IMR-90 (cell line): ENCODE measurements at regions not wholly inside any gene's neighbourhood (a gene's known extent, or its start where the extent isn't known, plus 50 kb on each side); places are given as distances from the start of the nearest gene placed in this dataset.

Source experiments
- ATAC-seq: fragments of 200-7000 bp; cut with Tn5 transposase; 2 replicates; pipeline ENCODE4 v1.9.1; 2020; ENCODE audit warnings: low read depth, mild to moderate bottlenecking, moderate library complexity
- BruUV-seq: library from RNA; stranded (reverse); fragments of 400-500 nt; replicated peaks from 2 replicates; lab custom pipeline; 2021; lab: Mats Ljungman, UMichigan
- CTCF ChIA-PET: fragments of 300-600 bp; formaldehyde crosslinking; extraction: SDS; loops from one replicate; lab custom pipeline; 2021; ENCODE audit warnings: antibody characterized with exemption; lab: Yijun Ruan, JAX
- POLR2A ChIA-PET: fragments of 300-600 bp; sonication (Branson Sonifier 250); formaldehyde crosslinking; loops from one replicate; lab custom pipeline; 2022; ENCODE audit warnings: antibody characterized with exemption; ENCODE audit not compliant: unreplicated experiment; lab: Charles Lee
- DNase-seq: peaks from one replicate; pipeline ENCODE4 v3.0.0; 2013
- H2AFZ ChIP-seq: replicated peaks from 2 replicates; pipeline ENCODE3; 2013; ENCODE audit warnings: low read length, mild to moderate bottlenecking; ENCODE audit not compliant: poor library complexity
- H2AK5ac ChIP-seq: 2 replicates; pipeline ENCODE4 v1.6.1; 2013; ENCODE audit warnings: low read depth, low read length, inconsistent platforms
- H2AK9ac ChIP-seq: replicated peaks from 2 replicates; pipeline ENCODE3; 2013; ENCODE audit warnings: mild to moderate bottlenecking, low read depth, low read length, moderate library complexity; ENCODE audit not compliant: poor library complexity
- H2BK120ac ChIP-seq: 2 replicates; pipeline ENCODE4 v1.6.1; 2013; ENCODE audit warnings: low read depth, low read length, inconsistent platforms
- H2BK15ac ChIP-seq: 3 replicates; pipeline ENCODE4 v1.6.1; 2013; ENCODE audit warnings: low read depth, low read length, inconsistent platforms
- H2BK20ac ChIP-seq: 2 replicates; pipeline ENCODE4 v1.6.1; 2013; ENCODE audit warnings: low read depth, mild to moderate bottlenecking, inconsistent platforms, low read length, moderate library complexity
- H2BK5ac ChIP-seq: 2 replicates; pipeline ENCODE4 v1.6.1; 2013; ENCODE audit warnings: mild to moderate bottlenecking, low read depth, low read length, inconsistent platforms; ENCODE audit not compliant: poor library complexity, severe bottlenecking
- H3K14ac ChIP-seq: replicated peaks from 2 replicates; pipeline ENCODE4 v1.6.1; 2013; ENCODE audit warnings: low read depth, low read length, inconsistent platforms
- H3K18ac ChIP-seq: 2 replicates; pipeline ENCODE4 v1.6.1; 2013; ENCODE audit warnings: low read depth, low read length, control low read depth
- H3K23ac ChIP-seq: 2 replicates; pipeline ENCODE4 v1.6.1; 2013; ENCODE audit warnings: low read depth, low read length, inconsistent platforms
- H3K27ac ChIP-seq: 2 replicates; pipeline ENCODE4 v1.5.1; 2013; ENCODE audit warnings: mild to moderate bottlenecking, control low read depth, low read length; ENCODE audit not compliant: insufficient read depth
- H3K27me3 ChIP-seq: 2 replicates; pipeline ENCODE4 v1.6.1; 2013; ENCODE audit warnings: low read length; ENCODE audit not compliant: control insufficient read depth, insufficient read depth
- H3K36me3 ChIP-seq: 2 replicates; pipeline ENCODE4 v1.6.1; 2013; ENCODE audit warnings: low read length, mixed read lengths; ENCODE audit not compliant: control insufficient read depth, insufficient read depth
- H3K4ac ChIP-seq: 2 replicates; pipeline ENCODE4 v1.6.1; 2013; ENCODE audit warnings: low read depth, low read length, inconsistent platforms
- H3K4me1 ChIP-seq: 2 replicates; pipeline ENCODE4 v1.6.1; 2013; ENCODE audit warnings: low read length, mixed read lengths; ENCODE audit not compliant: control insufficient read depth, insufficient read depth
- H3K4me2 ChIP-seq: 2 replicates; pipeline ENCODE4 v1.6.1; 2013; ENCODE audit warnings: low read depth, mild to moderate bottlenecking, control low read depth, low read length, moderate library complexity
- H3K4me3 ChIP-seq: 2 replicates; pipeline ENCODE4 v1.5.1; 2013; ENCODE audit warnings: low read depth, mild to moderate bottlenecking, control low read depth, low read length, moderate library complexity; ENCODE audit not compliant: insufficient read depth
- H3K56ac ChIP-seq: 2 replicates; pipeline ENCODE4 v1.6.1; 2013; ENCODE audit warnings: low read length, inconsistent platforms; ENCODE audit not compliant: insufficient read depth; ENCODE audit errors: extremely low read depth
- H3K79me1 ChIP-seq, 2 experiments: 2 replicates each; pipeline ENCODE4 v1.6.1; 2013; ENCODE audit warnings: low read length in 2 of 2, inconsistent platforms in 1 of 2, low read depth in 1 of 2
- H3K9ac ChIP-seq: 2 replicates; pipeline ENCODE4 v1.6.1; 2013; ENCODE audit warnings: low read depth, low read length, control low read depth
- H3K9me1 ChIP-seq: 2 replicates; pipeline ENCODE4 v1.6.1; 2013; ENCODE audit warnings: low read length, inconsistent platforms; ENCODE audit not compliant: insufficient read depth
- H3K9me3 ChIP-seq: 2 replicates; pipeline ENCODE4 v1.6.1; 2013; ENCODE audit warnings: low read length; ENCODE audit not compliant: control insufficient read depth, insufficient read depth
- H4K20me1 ChIP-seq: 2 replicates; pipeline ENCODE4 v1.6.1; 2013; ENCODE audit warnings: low read length, inconsistent platforms; ENCODE audit not compliant: insufficient read depth
- H4K5ac ChIP-seq: 2 replicates; pipeline ENCODE4 v1.6.1; 2013; ENCODE audit warnings: mild to moderate bottlenecking, low read depth, low read length, control low read depth
- H4K8ac ChIP-seq, 2 experiments: 2 replicates each; pipeline ENCODE4 v1.6.1; 2013; ENCODE audit warnings: low read depth in 2 of 2, low read length in 2 of 2, control low read depth in 1 of 2, inconsistent platforms in 1 of 2
- H4K91ac ChIP-seq: 2 replicates; pipeline ENCODE4 v1.6.1; 2013; ENCODE audit warnings: low read depth, low read length, inconsistent platforms; ENCODE audit not compliant: insufficient read depth
- BHLHE40 ChIP-seq: fragments of 150-350 bp; IDR thresholded peaks from 2 replicates; pipeline ENCODE4 v1.6.1; 2016; ENCODE audit warnings: mild to moderate bottlenecking, low read depth, low read length
- CEBPB ChIP-seq: IDR thresholded peaks from 2 replicates; pipeline ENCODE4 v1.6.1; 2012; ENCODE audit warnings: low read depth, low read length, improper control_type of control experiment
- CHD1 ChIP-seq: IDR thresholded peaks from 2 replicates; pipeline ENCODE4 v1.6.1; 2012; ENCODE audit warnings: low read depth, low read length, improper control_type of control experiment
- FOS ChIP-seq: fragments of 150-350 bp; IDR thresholded peaks from 2 replicates; pipeline ENCODE4 v1.6.1; 2016; ENCODE audit warnings: low read depth, low read length
- MAFK ChIP-seq: IDR thresholded peaks from 2 replicates; pipeline ENCODE4 v1.6.1; 2012; ENCODE audit warnings: low read depth, low read length, improper control_type of control experiment
- MAZ ChIP-seq: IDR thresholded peaks from 2 replicates; pipeline ENCODE4 v1.6.1; 2012; ENCODE audit warnings: low read depth, mild to moderate bottlenecking, low read length, improper control_type of control experiment, moderate library complexity, borderline replicate concordance
- MXI1 ChIP-seq: IDR thresholded peaks from 2 replicates; pipeline ENCODE4 v1.6.1; 2012; ENCODE audit warnings: low read depth, mild to moderate bottlenecking, low read length, moderate library complexity, borderline replicate concordance
- NFE2L2 ChIP-seq: fragments of 150-350 bp; IDR thresholded peaks from 2 replicates; pipeline ENCODE4 v1.6.1; 2016; ENCODE audit warnings: low read depth, mild to moderate bottlenecking, low read length
- POLR2A ChIP-seq: IDR thresholded peaks from 2 replicates; pipeline ENCODE4 v1.6.1; 2012; ENCODE audit warnings: mild to moderate bottlenecking, low read depth, low read length
- RAD21 ChIP-seq: IDR thresholded peaks from 2 replicates; pipeline ENCODE4 v1.6.1; 2012; ENCODE audit warnings: low read length, improper control_type of control experiment
- RCOR1 ChIP-seq: IDR thresholded peaks from 2 replicates; pipeline ENCODE4 v1.6.1; 2012; ENCODE audit warnings: mild to moderate bottlenecking, low read length, improper control_type of control experiment; ENCODE audit not compliant: insufficient replicate concordance
- RFX5 ChIP-seq: IDR thresholded peaks from 2 replicates; pipeline ENCODE4 v1.8.0; 2012; ENCODE audit warnings: low read depth, mild to moderate bottlenecking, low read length, moderate library complexity
- SMC3 ChIP-seq: fragments of 150-350 bp; IDR thresholded peaks from 2 replicates; pipeline ENCODE4 v1.6.1; 2016; ENCODE audit warnings: low read depth, mild to moderate bottlenecking, antibody characterized with exemption, low read length, moderate library complexity
- USF2 ChIP-seq: fragments of 150-350 bp; IDR thresholded peaks from 2 replicates; pipeline ENCODE4 v1.6.1; 2017; ENCODE audit warnings: mild to moderate bottlenecking, antibody characterized with exemption, low read length, low read depth
- WGBS, 2 experiments: methylation state at CpG; one replicate each; pipeline versions ENCODE4 v1.1.5 to v1.1.7; 2013; ENCODE audit warnings: missing lambda C conversion rate in 2 of 2; ENCODE audit not compliant: insufficient read length in 1 of 2; ENCODE audit errors: extremely low coverage in 2 of 2; 5-methylcytosine and 5-hydroxymethylcytosine counted together
- dilution Hi-C: fragments of 300-500 bp; cut with HindIII; formaldehyde crosslinking; loops from one replicate; pipeline ENCODE4 v1.14.3; 2018; ENCODE audit warnings: low sequenced_read_pairs; ENCODE audit not compliant: unreplicated experiment
- in situ Hi-C: fragments of 300-500 bp; cut with MboI; formaldehyde crosslinking; loops from 3 replicates; pipeline ENCODE4 v1.14.3; 2019; ENCODE audit warnings: low sequenced_read_pairs, inconsistent platforms, mixed read lengths
- intact Hi-C: fragments of 100-400 bp; cut with micrococcal nuclease; formaldehyde crosslinking; loops from 2 replicates; pipeline ENCODE4 v1.10.0; 2022
- TF ChIP-seq, protein P1 (sequence below): fragments of 150-350 bp; IDR thresholded peaks from 2 replicates; pipeline ENCODE4 v1.6.1; 2016; ENCODE audit warnings: low read depth, mild to moderate bottlenecking, low read length, moderate library complexity, borderline replicate concordance
- TF ChIP-seq, protein P2 (sequence below): conservative IDR thresholded peaks from 2 replicates; pipeline ENCODE4 v1.5.1; 2012; ENCODE audit warnings: mild to moderate bottlenecking, low read depth, low read length, improper control_type of control experiment

DNA sequence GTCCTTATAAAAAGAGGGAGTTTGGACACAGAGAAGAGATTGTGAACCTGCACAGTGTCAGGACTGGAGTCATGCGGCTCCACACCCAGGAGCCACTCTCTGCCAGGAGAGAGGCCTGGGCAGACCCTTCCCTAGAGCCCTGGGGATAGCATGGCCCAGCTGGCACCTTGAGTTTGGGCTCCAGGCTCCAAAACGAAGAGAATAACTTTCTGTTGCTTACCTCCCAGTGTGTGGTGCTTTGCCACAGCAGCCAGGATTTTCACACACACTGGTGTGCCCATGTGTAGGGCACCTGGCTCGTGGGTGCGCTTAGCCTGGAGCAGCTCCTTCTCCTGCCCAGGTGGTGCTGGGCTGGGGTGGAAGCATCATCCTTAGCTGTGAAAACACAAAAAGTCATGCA, 344.3 kb downstream of the TEX29 start:
- Histone ChIP-seq H3K9me1 (no peaks in the 10 kb centered on the region), H4K5ac (no peak overlapping the region), H2BK15ac (no peak overlapping the region), H3K79me1 (no peaks in the 10 kb centered on the region), H3K18ac (no peak overlapping the region), H3K56ac (no peak overlapping the region), H4K8ac (no peak overlapping the region), H3K14ac (no peak overlapping the region), H4K20me1 (no peaks in the 10 kb centered on the region), H3K4me3 (no peak overlapping the region), H2AK9ac (no peak overlapping the region), H3K9me3 (peaks cover 46% of the 10 kb centered on the region), H2BK20ac (no peak overlapping the region), H3K9ac (no peak overlapping the region), H4K91ac (no peak overlapping the region), H3K27ac (no peak overlapping the region), H3K4ac (no peak overlapping the region), H3K4me2 (no peak overlapping the region), H3K4me1 (no peaks in the 10 kb centered on the region), H3K36me3 (no peaks in the 10 kb centered on the region), H2AFZ (no peak overlapping the region), H3K27me3 (no peaks in the 10 kb centered on the region), H2BK5ac (no peak overlapping the region), H3K23ac (no peak overlapping the region), H2BK120ac (no peak overlapping the region), H2AK5ac (no peak overlapping the region)
- BruUV-seq, result no TSS peak
- intact Hi-C loops, result no loop called here
- no peak for TF ChIP-seq RAD21
- TF ChIP-seq USF2, result no peak
- TF ChIP-seq CHD1, result no peak
- TF ChIP-seq, protein P1, sequence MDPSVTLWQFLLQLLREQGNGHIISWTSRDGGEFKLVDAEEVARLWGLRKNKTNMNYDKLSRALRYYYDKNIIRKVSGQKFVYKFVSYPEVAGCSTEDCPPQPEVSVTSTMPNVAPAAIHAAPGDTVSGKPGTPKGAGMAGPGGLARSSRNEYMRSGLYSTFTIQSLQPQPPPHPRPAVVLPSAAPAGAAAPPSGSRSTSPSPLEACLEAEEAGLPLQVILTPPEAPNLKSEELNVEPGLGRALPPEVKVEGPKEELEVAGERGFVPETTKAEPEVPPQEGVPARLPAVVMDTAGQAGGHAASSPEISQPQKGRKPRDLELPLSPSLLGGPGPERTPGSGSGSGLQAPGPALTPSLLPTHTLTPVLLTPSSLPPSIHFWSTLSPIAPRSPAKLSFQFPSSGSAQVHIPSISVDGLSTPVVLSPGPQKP, result no peak
- no peak for TF ChIP-seq RCOR1
- no peak for TF ChIP-seq RFX5
- TF ChIP-seq CEBPB, result no peak
- TF ChIP-seq FOS, result no peak
- no peak for TF ChIP-seq MAZ
- no peak for TF ChIP-seq SMC3
- TF ChIP-seq, protein P2, sequence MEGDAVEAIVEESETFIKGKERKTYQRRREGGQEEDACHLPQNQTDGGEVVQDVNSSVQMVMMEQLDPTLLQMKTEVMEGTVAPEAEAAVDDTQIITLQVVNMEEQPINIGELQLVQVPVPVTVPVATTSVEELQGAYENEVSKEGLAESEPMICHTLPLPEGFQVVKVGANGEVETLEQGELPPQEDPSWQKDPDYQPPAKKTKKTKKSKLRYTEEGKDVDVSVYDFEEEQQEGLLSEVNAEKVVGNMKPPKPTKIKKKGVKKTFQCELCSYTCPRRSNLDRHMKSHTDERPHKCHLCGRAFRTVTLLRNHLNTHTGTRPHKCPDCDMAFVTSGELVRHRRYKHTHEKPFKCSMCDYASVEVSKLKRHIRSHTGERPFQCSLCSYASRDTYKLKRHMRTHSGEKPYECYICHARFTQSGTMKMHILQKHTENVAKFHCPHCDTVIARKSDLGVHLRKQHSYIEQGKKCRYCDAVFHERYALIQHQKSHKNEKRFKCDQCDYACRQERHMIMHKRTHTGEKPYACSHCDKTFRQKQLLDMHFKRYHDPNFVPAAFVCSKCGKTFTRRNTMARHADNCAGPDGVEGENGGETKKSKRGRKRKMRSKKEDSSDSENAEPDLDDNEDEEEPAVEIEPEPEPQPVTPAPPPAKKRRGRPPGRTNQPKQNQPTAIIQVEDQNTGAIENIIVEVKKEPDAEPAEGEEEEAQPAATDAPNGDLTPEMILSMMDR, result no peak
- TF ChIP-seq MAFK, result no peak
- no peak for TF ChIP-seq NFE2L2
- TF ChIP-seq MXI1, result no peak
- no peak for TF ChIP-seq POLR2A
- TF ChIP-seq BHLHE40, result no peak
- POLR2A ChIA-PET, result no interaction called here
- CTCF ChIA-PET, result no interaction called here
- DNase-seq (no peak), ATAC-seq (no peak)
- in situ Hi-C loops, result no loop called here
- dilution Hi-C loops, result no loop called here
- no CpG with 5 or more reads among the region's 4 CpGs for WGBS, 2 experiments
